ENCODE measurements at regions not wholly inside any gene's neighbourhood (a gene's known extent, or its start where the extent isn't known, plus 50 kb on each side); places are given as distances from the start of the nearest gene placed in this dataset.

- Histone ChIP-seq H2BK120ac (ENCODE audit: low read depth, low read length) (no peak overlapping the region), H2AK5ac (ENCODE audit: low read depth, low read length) (no peak overlapping the region), H3K56ac (ENCODE audit: extremely low read depth, insufficient read depth, low read length) (no peak overlapping the region), H2BK15ac (ENCODE audit: low read depth, low read length) (no peak overlapping the region), H4K20me1 (ENCODE audit: insufficient read depth, low read length) (no peaks in the 10 kb centered on the region), H2AFZ (replicated peaks; ENCODE audit: low read length, poor library complexity) (no peak overlapping the region), H3K4me2 (ENCODE audit: low read depth, low read length) (no peak overlapping the region), H3K9me3 (ENCODE audit: control insufficient read depth, insufficient read depth, low read length) (no peaks in the 10 kb centered on the region), H2AK9ac (replicated peaks; ENCODE audit: low read depth, low read length, poor library complexity) (no peak overlapping the region), H3K27ac (ENCODE audit: insufficient read depth, low read length) (no peak overlapping the region), H3K23ac (ENCODE audit: low read depth, low read length) (no peak overlapping the region), H2BK5ac (ENCODE audit: low read depth, low read length, poor library complexity, severe bottlenecking) (no peak overlapping the region), H3K4me3 (ENCODE audit: insufficient read depth, low read depth, low read length) (no peak overlapping the region), H3K4ac (ENCODE audit: low read depth, low read length) (no peak overlapping the region), H4K5ac (ENCODE audit: low read depth, low read length) (no peak overlapping the region), H4K91ac (ENCODE audit: insufficient read depth, low read depth, low read length) (no peak overlapping the region), H3K79me1 (ENCODE audit: low read depth in 1 of 2, low read length in 2 of 2) (no peaks in the 10 kb centered on the region), H3K18ac (ENCODE audit: low read depth, low read length) (no peak overlapping the region), H4K8ac (ENCODE audit: low read depth in 2 of 2, low read length in 2 of 2) (no peak overlapping the region), H3K27me3 (ENCODE audit: control insufficient read depth, insufficient read depth, low read length) (no peaks in the 10 kb centered on the region), H3K36me3 (ENCODE audit: control insufficient read depth, insufficient read depth, low read length) (no peaks in the 10 kb centered on the region), H3K9me1 (ENCODE audit: insufficient read depth, low read length) (no peaks in the 10 kb centered on the region), H3K4me1 (ENCODE audit: control insufficient read depth, insufficient read depth, low read length) (no peaks in the 10 kb centered on the region), H3K14ac (replicated peaks; ENCODE audit: low read depth, low read length) (no peak overlapping the region), H3K9ac (ENCODE audit: low read depth, low read length) (no peak overlapping the region), H2BK20ac (ENCODE audit: low read depth, low read length) (no peak overlapping the region)
- no peak for TF ChIP-seq RAD21 (IDR thresholded peaks at IDR 0.05; ENCODE audit: low read length)
- no peak for TF ChIP-seq CHD1 (IDR thresholded peaks at IDR 0.05; ENCODE audit: low read depth, low read length)
- TF ChIP-seq SMC3 (IDR thresholded peaks at IDR 0.05; ENCODE audit: low read depth, low read length) = no peak
- TF ChIP-seq, protein P1, sequence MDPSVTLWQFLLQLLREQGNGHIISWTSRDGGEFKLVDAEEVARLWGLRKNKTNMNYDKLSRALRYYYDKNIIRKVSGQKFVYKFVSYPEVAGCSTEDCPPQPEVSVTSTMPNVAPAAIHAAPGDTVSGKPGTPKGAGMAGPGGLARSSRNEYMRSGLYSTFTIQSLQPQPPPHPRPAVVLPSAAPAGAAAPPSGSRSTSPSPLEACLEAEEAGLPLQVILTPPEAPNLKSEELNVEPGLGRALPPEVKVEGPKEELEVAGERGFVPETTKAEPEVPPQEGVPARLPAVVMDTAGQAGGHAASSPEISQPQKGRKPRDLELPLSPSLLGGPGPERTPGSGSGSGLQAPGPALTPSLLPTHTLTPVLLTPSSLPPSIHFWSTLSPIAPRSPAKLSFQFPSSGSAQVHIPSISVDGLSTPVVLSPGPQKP (IDR thresholded peaks at IDR 0.05; ENCODE audit: borderline replicate concordance, low read depth, low read length) = no peak
- TF ChIP-seq MAZ (IDR thresholded peaks at IDR 0.05; ENCODE audit: borderline replicate concordance, low read depth, low read length) = no peak
- TF ChIP-seq MAFK (IDR thresholded peaks at IDR 0.05; ENCODE audit: low read depth, low read length) = no peak
- no peak for TF ChIP-seq POLR2A (IDR thresholded peaks at IDR 0.05; ENCODE audit: low read depth, low read length)
- no peak for TF ChIP-seq CEBPB (IDR thresholded peaks at IDR 0.05; ENCODE audit: low read depth, low read length)
- TF ChIP-seq MXI1 (IDR thresholded peaks at IDR 0.05; ENCODE audit: borderline replicate concordance, low read depth, low read length) = no peak
- TF ChIP-seq CTCF (conservative IDR thresholded peaks at IDR 0.05; ENCODE audit: low read depth, low read length) = no peak
- no peak for TF ChIP-seq RCOR1 (IDR thresholded peaks at IDR 0.05; ENCODE audit: insufficient replicate concordance, low read length)
- DNase-seq (no peak), ATAC-seq (ENCODE audit: low read depth) (no peak)
- no TSS peak for BruUV-seq (replicated peaks)
- whole genome bisulfite sequencing, 2 experiments (ENCODE audit: extremely low coverage in 2 of 2, insufficient read length in 1 of 2) = no CpG with 5 or more reads among the region's 3 CpGs
- ChIA-PET CTCF (interaction anchor here (0.6 kb wide), 1 partner anchor 24 kb away, joined by 5 read pairs; no protein-coding TSS in a partner anchor), POLR2A (ENCODE audit: unreplicated experiment) (no interaction called here)
- in situ Hi-C loops (cut with MboI; ENCODE audit: low sequenced_read_pairs) (no loop called here), dilution Hi-C loops (cut with HindIII; ENCODE audit: low sequenced_read_pairs, unreplicated experiment) (no loop called here), intact Hi-C loops (cut with micrococcal nuclease) (no loop called here)
Measured at GRCh38 chr2:21694079-21694878, 570.5 kb downstream of the TDRD15 start.

Measured in IMR-90 (cell line).